ENCODE measurements at regions not wholly inside any gene's neighbourhood (a gene's known extent, or its start where the extent isn't known, plus 50 kb on each side); places are given as distances from the start of the nearest gene placed in this dataset.

DNA sequence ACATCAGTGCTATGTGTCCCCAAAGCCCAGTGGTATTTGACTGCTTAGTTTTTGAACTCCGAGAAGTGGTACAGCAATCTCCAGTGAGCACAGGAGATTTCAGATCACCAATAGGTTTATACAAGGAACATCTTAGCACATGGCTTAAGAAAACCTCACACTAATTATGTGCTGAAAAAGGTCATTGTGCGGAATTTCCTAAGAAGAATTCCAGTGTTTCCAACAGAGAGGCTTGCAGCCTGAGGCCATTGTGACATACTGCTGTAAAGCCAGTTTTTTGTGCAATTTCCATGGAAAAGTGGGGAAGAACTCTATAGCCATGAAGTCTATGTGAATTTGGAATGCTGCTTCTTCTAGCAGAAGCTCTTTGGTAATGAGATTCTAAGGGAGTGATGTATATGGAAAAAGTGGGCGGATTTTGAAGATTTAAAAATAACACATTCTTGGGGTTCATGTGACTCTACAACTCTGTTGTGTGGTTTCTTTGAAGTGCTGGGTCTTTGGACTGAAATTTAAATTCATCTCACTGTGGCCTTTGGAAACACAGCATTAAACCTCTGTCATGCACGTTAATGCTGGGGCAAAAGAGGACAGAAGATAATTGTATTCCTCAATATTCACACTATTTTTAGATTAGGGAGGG is 110.5 kb upstream of the CD180 start:
- no peak for DNase-seq

DNA sequence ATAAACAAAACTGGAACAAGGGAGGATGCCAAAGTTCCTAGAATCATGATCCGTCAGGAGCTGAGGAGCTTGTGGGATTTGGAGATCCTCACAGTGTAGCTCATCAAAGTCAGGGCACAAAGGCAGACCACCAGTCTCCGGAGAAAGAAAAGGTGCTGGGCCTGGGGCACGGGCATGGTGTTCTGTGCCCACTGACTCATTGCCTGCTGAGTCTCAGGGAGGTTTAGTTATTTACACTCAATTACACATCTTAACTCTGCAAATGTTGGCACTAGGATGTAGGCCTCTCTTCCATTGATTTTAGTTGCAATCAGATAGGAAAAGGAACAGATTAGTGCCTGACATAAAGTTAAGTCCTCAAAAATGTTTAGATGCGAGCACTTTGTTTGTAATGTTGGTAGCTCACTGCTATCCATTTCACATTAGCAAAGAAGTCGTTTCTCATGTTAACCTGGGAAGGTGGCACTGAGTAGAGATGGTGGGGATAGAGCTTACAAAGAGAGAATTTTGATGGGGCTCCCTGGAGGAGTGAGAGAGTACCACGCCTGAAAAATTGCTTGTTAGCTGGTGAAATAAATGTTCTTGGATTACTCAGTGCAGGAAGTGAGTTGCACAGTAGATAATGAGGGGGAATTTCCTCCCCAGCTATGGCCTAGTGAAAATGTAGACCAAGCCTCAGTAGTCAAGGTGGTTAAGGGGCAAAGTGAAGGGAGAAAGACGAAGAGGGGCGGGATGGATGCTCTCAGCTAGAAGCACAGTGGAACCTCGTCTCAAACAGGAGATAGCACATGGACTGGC is 109.5 kb upstream of the CD180 start:
- DNase-seq, result no peak

DNA sequence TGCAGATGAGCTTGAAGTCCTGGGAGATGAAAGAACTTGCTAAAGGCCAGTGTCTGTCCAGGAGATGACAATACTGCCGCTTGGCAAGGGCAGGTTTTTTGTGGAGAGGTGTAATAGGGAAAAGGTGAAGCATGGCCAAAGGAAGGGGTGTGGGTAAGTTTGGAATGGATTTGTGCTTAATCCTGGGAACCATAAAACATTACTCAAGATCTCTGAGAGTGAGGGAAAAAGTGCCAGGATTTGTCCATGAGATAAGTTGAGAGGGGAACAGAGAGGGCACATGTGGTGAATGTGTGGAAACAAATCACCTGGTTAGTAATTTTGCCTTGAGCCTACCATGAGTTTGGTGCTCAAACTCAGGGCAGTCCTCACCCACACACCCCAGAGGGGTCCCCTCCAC is 108.8 kb upstream of the CD180 start:
- DNase-seq, result no peak

DNA sequence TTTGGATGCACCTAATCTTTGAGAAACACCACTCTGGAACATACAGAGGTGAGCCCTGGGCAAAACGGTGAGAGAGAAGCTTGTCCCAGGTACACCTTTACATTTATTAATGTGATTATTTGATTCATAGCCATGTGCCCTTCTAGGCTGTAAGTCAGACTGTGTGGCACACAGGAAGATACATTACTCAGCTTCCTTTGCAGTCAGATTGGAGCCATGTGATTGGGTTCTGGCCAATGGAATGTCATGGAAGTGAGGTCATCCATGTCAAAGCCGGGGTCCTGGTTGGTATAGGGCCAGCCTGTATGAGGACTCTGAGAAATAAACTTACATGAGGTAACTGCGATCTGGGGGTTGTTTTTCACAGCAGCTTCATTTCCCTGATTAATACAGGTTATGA is 106.8 kb upstream of the CD180 start:
- no peak for DNase-seq

DNA sequence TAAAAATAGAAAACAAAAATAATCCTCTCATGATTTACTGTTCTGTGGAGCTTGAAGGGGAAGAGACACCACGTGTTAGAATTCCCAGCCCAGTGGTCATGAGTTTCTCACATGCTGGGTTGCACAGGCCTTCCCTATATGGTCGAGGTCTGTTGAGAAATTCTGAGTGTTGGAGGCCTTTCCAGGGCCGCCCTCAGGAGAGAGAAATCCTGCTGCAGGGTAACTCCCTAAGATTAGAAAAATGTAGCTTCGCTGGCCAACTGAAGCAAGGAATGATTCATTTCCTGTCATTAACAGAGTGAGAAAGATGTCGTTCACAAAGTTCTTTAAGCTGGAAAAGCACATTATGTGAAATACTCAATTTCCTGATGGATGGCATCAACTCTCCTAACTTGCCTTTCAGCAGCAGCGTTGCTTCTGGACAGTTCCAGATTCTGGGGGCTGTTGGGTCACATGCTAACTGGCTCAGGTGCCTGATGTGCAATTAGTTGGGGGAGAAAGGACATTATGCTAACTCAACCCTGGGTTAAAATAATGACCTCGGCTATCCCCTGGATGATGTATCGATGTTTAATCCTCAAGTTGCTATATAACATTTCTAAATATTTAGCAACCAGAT is 104.8 kb upstream of the CD180 start:
- peak; percentile 70 for DNase-seq

DNA sequence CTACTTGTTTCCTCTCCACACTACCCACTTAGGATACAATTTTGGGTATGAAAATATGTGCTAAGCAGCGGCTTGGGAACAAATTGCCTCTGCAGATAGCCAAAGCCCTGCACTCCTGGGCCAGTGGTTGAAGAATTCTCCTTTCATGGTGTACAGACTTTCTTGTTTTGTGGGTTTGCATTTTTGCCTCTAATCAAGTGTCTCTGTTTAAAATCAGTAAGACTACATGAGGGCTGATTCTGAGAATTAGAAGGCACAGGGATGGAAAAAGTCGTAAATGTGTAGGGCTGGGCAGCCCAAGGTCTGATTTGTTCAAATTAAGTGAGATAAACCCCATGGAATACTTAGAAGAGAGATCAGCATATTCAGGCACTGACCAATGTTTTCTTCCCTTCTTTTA is 103.7 kb upstream of the CD180 start:
- DNase-seq, result no peak

DNA sequence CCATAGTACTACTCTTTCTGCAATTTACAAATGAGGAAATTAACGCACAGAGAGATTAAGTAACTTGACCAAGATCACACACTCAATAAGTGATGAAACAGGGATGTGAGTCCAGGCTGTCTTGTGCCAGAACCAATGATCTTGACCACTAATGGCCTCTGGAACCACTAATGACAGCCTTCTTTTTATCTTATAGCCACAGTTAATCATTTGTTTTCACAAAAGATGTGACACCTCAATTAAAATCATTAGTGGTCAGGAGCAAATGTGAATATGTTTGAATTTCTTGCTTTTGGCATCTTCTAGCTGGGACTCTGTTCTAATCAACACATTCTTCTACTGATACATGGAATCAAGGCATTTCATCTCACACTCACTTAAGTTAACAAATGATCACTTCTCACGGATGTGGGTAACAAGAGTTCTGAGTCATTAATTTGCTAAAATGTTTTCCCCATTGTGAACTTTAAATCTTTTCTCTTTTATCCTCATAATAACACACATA is 102.7 kb upstream of the CD180 start:
- no peak for DNase-seq

DNA sequence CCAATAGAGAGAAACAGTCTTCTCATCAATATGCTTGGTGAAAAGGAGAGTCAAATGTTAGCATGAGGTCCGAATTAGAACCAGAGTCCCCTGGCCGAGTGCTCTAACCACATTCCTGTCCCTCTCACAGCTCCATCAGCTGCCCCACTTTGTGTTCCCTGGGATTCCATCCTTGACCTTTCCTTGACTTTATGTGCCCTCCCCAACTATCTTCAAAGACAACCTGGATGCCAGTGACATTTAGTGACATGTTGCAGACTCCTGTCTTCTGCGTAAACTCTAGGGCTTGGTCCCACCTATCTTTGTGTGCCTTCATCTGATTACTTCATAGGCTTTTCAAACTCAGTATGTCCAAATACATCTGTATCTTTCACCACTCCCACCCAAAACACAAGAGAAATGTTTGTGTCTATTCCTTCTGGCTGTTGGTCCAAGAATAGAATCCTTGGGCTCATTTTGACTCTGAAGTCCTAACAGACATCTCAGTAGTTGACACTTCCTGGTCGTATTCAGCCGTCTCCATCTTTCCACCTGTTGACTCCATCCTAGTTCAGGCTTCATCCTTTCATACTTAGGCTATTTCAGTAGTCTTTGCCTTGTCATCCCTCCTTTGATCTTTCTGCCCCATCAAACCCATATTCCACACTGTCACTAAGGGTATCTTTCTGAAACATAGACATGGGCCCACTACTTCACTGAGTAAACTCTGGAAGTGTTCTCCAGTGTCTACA is 101.4 kb upstream of the CD180 start:
- no peak for DNase-seq

DNA sequence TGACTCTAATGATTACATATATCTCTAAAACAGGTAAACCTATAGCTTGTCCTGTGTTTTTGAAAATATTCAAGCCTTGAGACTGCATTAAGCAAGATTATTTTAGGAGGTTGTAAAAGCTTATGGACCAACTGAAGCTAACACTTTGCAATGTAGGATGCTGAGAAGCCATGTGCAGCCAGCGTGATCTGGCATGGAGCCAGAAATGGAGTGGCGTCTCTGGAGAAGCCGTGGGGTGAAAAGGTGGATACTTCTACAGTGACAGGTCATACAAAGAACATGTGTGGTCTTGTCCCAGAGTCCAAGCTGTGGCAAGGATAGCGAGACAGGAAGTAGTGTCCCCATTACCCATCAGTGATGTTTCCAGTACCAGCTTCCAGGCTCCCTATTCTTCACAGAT is 100.8 kb upstream of the CD180 start:
- DNase-seq, result no peak

DNA sequence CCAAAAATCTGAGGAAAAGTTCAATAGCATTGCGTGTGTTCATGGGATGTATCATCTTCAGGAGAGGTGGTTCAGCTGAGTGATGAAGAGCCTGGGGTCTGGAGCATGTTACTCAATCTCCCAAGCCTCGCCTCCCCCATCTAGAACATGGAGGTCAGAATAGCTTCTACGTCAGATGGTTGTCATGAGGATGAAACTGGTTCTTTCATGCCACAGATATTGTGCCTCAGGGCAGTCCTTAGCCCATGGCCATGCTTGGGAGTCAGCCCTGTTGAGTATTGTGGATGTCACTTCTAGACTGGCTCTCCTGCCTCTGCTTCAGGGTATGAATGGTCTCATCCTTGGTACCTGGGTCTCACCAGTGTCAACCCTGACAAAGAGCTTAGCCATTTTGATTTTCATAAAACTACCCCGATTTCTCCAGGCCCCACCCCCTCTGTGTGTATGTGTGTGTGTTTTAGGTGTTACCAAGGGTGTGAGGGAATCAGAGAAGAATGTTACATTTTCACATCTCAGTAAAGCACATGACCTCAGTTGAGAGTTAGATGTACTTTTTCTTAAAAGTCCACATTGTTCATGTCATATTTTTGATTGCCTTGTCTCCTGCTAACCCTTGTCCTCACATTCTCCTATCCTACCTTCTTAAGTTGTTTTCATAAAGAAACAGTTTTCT is 97.8 kb upstream of the CD180 start:
- no peak for DNase-seq

DNA sequence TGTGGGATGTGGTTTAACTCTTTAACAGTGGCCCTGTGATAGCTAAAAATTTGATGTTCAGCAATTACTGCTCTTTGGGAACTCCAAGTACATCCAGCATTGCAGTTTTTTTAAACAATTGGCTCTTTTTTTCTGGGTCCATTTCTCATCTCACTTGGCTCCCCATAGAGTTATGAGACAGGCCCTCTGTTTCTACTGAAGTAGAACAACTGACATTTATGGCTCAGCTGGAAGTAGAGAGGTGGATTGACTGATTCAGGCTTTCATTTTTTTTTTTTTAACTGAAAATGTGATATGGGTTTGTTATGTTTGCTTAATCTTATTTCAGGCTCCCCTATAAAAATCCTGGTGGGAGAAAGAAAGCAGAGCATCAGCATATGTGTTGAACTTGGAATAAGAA is 96.6 kb upstream of the CD180 start:
- no peak for DNase-seq

DNA sequence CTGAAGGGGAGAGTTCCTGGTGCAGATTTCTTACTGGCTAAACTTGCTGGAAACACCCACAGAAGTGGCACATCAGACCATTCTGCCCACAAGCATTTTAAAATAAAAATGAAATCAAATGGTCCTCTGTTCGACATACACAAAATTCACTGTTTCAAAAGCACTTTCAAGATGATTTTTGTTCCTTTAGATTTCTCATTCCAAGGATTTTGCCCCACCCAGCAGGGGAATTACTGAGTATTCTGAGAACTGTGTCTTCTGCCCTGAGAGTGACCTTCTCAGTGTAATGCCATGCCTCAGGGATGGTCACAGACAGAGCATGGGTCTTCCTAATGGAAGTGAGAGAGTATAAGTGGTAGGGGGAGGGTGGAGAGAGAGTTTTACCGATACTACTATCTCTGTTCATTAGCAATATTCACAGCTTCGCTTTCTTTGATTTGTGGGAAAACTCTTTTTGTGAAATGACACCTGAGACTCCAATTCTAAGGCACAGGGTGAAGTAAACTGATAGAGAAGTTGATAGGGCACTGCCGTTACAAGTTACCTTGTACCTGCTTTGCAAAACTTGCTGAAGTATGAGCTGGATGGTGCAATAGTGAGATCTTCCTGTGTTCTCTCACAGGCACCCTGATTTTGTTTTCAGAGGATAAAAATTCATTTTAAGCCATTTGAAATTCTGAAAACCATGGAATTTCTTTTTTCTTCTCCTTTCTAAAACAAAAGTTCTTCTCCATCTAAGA is 95.8 kb upstream of the CD180 start:
- no peak for DNase-seq

DNA sequence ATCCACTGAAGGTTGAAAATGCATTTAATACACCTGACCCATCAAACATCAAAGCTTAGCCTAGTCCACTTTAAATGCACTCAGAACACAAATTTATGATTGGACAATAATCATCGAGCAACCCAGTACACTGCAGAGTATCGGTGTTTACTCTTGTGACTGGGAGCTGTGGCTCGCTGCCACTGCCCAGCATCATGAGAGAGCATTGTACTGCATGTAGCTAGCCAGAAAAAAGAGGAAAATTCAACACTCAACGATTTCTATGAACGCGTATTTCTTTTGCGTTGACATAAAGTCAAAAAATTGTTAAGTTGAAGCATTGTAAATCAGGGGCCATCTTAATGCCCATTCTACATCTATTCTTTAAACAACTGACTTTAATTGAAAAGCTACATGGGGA is 95.1 kb upstream of the CD180 start:
- DNase-seq, result no peak

DNA sequence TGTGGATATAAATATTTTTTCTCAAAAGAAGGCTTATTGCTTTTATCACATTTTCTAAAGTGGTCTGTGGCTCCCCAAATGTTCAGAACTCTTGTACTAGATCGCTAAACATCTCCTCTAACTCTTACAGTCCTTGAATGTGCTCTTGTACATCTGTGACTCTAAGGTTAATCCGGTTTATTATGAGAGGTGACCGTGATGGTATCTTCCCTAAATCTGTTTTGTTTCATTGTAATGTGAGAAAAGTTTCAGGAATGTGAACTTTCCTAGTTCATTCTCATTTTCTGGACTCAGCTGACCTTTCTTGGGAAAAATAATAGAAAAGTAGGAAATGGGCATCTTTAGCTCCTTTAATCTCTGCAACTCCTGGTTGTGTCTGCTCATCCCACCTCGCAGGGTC is 94.5 kb upstream of the CD180 start:
- no peak for DNase-seq

DNA sequence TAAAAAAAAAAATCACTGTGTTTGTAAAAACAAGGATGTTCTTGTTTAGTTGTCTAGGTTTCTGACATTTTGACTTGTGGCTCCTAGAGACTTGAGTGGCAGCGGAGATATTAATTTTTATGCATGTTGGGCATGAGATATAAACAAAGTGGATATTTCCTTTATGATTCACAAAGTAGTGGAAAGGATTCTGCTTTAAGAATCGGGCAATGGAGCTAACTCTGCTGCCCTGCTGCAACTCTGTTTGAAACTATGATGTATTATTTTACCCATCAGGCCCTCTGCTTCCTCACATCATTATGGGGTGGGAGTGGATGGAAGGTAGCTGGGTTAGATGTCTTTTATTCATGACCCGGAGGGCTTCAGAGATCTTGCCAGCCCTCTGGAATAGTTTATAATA is 94.1 kb upstream of the CD180 start:
- DNase-seq, result no peak

DNA sequence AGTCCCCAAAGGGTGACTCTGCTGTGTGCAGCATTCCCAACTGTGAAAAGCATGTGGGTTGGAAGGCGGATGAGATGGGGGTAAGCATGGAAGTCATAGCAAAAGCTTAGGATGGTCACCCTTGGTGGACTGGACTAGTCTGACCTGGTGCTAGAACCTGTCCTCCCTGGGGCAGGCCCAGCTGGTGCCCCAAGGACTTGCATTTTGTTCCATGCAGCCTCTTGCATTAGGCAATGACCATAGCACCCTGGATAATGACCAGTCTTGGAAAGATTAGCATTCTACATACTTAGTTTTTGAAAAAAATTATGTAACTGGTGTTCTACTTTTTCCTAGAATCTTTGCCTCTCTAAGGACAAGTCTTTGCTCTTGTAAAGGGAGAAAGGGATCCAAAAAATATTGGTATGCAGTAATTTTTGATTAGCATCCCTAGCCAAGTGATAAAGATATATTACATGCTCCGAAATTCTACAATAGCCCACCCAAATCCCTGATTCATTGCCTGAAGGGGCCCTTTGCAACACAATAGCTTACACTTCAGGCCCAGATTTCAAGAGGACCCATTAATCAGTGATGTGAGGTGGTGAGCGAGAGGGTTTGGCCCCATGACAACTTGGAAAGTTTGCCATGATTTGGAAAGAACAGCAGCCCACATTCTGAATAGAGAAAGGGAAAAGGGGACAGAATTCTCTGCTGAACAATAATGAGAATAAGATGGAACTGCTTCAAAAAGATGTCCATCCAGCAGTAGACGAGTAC is 93.3 kb upstream of the CD180 start:
- peak; percentile 71 for DNase-seq

DNA sequence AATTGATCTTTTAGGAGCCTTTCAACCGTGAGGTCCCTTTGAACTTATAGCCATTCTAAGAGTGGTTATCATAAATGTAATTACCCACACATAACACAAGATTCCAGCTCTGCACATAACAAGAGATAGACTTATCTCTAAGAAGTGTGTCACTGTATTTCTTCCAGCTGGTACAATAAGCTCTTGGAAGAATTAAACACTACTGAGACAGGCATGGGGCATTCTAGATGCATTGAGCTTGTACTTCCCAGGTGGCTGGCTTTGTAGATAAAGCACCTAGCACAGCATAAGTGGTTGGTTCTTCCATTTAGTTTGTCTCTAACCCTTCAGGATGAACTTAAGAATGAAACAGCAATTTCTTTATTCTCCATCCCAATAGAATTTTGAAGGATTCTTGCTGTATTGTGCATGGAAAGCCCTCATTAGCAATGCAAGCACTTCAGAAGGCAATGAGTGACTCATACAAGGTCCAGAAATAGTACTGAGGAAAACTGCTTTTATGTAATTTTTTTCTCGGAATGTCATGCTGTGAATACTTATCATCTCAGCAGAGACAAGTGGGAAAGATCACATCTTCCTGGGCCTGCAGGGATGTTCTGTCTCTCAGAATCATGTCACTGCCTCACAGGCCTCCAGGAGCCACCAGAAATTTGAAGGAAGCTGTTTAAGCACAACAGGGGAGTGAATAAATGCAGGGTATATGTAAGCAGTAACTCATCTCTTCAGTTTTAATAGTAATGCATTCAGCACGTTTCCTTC is 91.1 kb upstream of the CD180 start:
- no peak for DNase-seq

DNA sequence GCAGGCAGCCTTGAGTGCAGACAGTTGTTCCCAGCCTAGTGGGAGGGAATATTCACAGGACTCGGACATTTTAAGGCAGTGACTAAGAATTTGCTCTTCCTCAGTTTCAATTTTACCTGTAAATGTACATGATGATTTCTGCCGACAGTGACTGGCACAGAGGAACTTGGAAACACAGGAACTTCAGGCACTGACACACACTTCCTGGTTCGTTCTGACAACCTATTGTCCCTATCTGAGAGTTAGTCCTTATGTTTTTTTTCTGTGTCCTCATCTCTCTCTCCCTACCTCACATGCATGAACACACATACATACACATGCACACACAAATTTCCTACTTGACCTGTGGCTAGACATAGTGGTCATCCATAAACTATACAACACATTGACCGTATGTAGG is 89.4 kb upstream of the CD180 start:
- DNase-seq, result no peak

DNA sequence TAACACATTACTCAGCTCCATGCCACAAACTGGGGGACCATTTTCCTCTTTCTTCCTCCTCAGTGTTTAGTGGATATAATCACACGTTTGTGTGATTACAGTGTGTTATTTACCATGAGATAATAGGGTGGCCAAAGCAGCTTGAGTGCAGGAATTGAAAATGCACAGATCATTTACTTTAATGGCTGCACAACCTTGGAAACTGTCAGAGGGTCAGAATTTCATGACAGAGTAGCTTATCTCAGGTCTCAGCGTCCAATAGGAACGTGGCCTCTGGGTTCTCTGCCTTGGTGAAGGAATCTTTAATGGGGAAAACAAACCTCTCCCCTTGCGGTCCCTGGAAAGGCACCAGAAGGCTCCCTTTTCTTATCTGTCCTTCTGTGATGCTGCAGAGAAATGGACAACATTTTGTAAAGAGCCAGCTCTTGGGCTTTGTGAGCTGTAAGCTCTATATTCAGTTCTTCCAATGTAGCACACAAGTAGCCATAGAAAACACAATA is 87.4 kb upstream of the CD180 start:
- DNase-seq, result no peak

DNA sequence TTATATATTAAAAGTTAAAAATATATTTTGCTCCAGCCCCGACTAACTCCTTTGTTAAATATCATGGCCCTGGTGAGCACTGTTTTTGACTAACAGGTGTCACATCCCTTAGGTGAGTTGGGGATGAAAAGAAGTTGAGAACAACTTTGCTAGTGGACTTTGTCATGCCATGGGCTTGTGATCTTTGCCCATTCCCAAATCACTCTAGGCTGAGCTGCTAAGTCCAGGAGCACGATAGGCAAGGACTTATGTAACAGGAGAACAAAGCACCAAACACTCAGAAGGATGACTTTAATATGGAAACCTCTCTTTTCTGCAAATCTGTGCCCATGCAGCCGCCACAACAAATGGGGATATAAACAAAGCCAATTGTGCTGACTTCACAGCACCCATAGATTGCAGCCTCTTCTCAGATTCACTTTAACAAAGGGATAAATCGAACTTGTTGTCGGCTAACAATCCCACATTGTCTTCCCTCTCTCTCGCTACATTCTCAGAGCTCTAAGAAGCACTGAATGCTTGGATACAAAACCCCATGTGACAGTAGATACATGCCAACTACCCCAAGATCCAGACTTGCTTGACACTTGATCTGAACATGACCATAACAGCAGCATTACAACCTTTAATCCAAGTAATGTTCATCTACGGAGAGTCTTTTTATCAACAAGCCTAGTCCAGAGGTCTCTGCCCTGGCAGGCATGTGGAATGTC is 86.8 kb upstream of the CD180 start:
- DNase-seq, result no peak

Measured in femur (tissue), 1 donor.